ENCODE measurements at regions not wholly inside any gene's neighbourhood (a gene's known extent, or its start where the extent isn't known, plus 50 kb on each side); places are given as distances from the start of the nearest gene placed in this dataset.

GRCh38 chr11:130581646-130582045 lies 133.2 kb downstream of the ADAMTS15 start:
- H3K4me3 Mint-ChIP-seq, result no peak overlapping the region
- H3K27me3 Mint-ChIP-seq, result peaks cover 31 to 42% of the 10 kb centered on the region in 2 donors
- H3K9me3 Mint-ChIP-seq, result peaks cover 0 to 3% of the 10 kb centered on the region in 2 donors
- DNase-seq, result no peak
- no peaks in the 10 kb centered on the region for H3K4me1 Mint-ChIP-seq (ENCODE audit: low read depth in 2 of 2)
- no peak overlapping the region for H3K27ac Mint-ChIP-seq
- H3K36me3 Mint-ChIP-seq (ENCODE audit: insufficient read depth), result no peaks in the 10 kb centered on the region
- no peak for ATAC-seq (replicated peaks)

DNA sequence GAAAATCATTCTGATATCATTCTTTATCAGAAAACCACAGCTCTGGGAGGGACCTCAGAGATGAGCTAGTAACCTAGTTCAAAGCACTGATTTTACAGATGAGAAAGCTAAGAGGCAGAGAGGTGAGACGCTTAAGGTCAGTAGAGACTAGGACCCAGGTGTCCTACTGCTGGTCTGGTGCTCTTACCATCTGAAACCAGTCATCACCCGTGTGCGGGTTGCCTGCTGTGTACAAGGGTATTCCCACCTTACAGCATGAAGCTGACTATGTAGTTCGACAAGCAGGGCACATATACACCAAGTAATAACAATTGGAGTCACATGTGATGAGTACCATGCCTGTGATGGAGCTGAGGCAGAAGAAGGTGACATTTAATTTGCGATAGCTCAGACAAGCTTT lies 133.7 kb downstream of the ADAMTS15 start:
- peaks cover 0 to 3% of the 10 kb centered on the region in 2 donors for H3K9me3 Mint-ChIP-seq
- H3K27me3 Mint-ChIP-seq, result peaks cover 31 to 42% of the 10 kb centered on the region in 2 donors
- ATAC-seq (replicated peaks) (no peak), DNase-seq (no peak)
- H3K36me3 Mint-ChIP-seq (ENCODE audit: insufficient read depth), result no peaks in the 10 kb centered on the region
- H3K4me3 Mint-ChIP-seq, result no peak overlapping the region
- H3K27ac Mint-ChIP-seq, result no peak overlapping the region
- no peaks in the 10 kb centered on the region for H3K4me1 Mint-ChIP-seq (ENCODE audit: low read depth in 2 of 2)

GRCh38 chr11:130582981-130583380 lies 134.5 kb downstream of the ADAMTS15 start:
- Mint-ChIP-seq H3K9me3 (peaks cover 0 to 3% of the 10 kb centered on the region in 2 donors), H3K4me1 (ENCODE audit: low read depth in 2 of 2) (no peaks in the 10 kb centered on the region), H3K27me3 (peaks cover 31 to 35% of the 10 kb centered on the region in 2 donors), H3K36me3 (ENCODE audit: insufficient read depth) (no peaks in the 10 kb centered on the region), H3K27ac (no peak overlapping the region), H3K4me3 (no peak overlapping the region)
- no peak for ATAC-seq (replicated peaks)
- no peak for DNase-seq

DNA sequence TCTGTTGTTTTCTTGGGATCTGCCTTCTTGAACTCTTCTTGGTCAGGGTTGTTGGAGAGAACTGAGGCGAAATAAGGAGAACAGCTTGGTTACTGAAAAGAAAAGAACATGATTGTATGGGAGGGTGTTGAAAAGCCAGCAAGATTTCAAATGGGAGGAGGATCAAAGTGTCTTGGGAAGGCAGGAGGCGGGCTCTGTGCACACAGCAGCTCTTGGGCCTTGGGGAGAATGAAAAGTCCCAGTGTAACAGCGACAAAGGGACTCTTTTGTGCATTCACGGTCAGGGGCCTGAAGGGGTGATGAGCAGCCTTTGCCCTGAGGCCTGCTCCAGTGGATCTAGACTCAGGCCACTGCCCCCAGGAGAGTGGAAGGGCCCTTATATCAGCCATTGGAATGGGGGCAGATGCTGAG lies 135.4 kb downstream of the ADAMTS15 start:
- H3K27ac Mint-ChIP-seq, result no peak overlapping the region
- H3K9me3 Mint-ChIP-seq, result peaks cover 0 to 3% of the 10 kb centered on the region in 2 donors
- peaks cover 27 to 31% of the 10 kb centered on the region in 2 donors for H3K27me3 Mint-ChIP-seq
- no peaks in the 10 kb centered on the region for H3K4me1 Mint-ChIP-seq (ENCODE audit: low read depth in 2 of 2)
- no peak for ATAC-seq (replicated peaks)
- H3K36me3 Mint-ChIP-seq (ENCODE audit: insufficient read depth), result no peaks in the 10 kb centered on the region
- DNase-seq, result no peak
- H3K4me3 Mint-ChIP-seq, result no peak overlapping the region

DNA sequence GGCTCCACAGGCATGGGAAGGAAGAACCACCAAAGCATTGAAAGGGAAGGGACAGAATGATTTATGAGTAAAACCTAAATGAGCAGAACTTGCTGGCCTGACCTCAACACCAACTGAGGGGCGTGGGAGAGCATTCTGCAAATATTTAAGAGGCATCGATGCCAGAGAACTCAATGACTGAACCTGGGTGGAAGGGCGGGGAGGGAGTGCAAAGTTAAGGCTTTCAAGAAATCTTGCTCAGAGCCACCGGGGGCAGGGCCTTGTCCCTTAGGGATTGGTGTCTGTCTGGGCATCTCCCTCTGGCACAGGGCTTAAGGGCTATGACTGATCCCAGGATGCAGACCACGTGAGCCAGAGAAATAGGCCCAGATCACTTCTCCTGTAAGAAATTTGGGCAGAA lies 137.1 kb downstream of the ADAMTS15 start:
- Mint-ChIP-seq H3K9me3 (peaks cover 0 to 3% of the 10 kb centered on the region in 2 donors), H3K27me3 (peaks cover 26% of the 10 kb centered on the region in 2 donors), H3K4me3 (no peak overlapping the region), H3K27ac (no peak overlapping the region), H3K4me1 (ENCODE audit: low read depth in 2 of 2) (no peaks in the 10 kb centered on the region), H3K36me3 (ENCODE audit: insufficient read depth) (no peaks in the 10 kb centered on the region)
- no peak for DNase-seq
- no peak for ATAC-seq (replicated peaks)

DNA sequence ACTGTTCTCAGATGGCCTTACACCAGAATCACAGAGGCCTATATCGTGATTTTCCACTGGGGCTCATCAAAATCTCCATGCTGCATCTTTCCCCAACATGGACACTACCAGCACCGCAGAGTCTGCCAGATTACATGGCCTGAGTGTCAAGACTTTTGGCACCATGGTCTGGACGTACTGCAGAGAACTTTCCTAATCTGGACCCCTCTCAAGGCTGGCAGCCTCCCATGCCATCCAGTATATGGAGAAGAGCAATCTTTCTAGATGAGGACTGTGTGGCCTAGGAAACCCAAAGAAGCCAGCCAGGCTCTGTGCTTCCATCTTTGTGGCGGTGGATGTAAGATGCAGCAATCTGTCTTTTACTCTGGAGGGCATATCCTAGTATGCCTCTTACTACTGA lies 139.2 kb downstream of the ADAMTS15 start:
- no peaks in the 10 kb centered on the region for H3K4me1 Mint-ChIP-seq (ENCODE audit: low read depth in 2 of 2)
- DNase-seq, result no peak
- H3K9me3 Mint-ChIP-seq, result peaks cover 0 to 3% of the 10 kb centered on the region in 2 donors
- ATAC-seq (replicated peaks), result no peak
- peaks cover 24 to 26% of the 10 kb centered on the region in 2 donors for H3K27me3 Mint-ChIP-seq
- H3K4me3 Mint-ChIP-seq, result no peak overlapping the region
- no peak overlapping the region for H3K27ac Mint-ChIP-seq
- no peaks in the 10 kb centered on the region for H3K36me3 Mint-ChIP-seq (ENCODE audit: insufficient read depth)

GRCh38 chr11:130588471-130588870 lies 140.0 kb downstream of the ADAMTS15 start:
- DNase-seq (no peak), ATAC-seq (replicated peaks) (no peak)
- Mint-ChIP-seq H3K27ac (no peak overlapping the region), H3K4me3 (no peak overlapping the region), H3K27me3 (peaks cover 18 to 21% of the 10 kb centered on the region in 2 donors), H3K36me3 (ENCODE audit: insufficient read depth) (no peaks in the 10 kb centered on the region), H3K9me3 (no peaks in the 10 kb centered on the region), H3K4me1 (ENCODE audit: low read depth in 2 of 2) (no peaks in the 10 kb centered on the region)

GRCh38 chr11:130592056-130592455 lies 143.6 kb downstream of the ADAMTS15 start:
- DNase-seq (no peak), ATAC-seq (replicated peaks) (no peak)
- H3K27me3 Mint-ChIP-seq, result peaks cover 4 to 9% of the 10 kb centered on the region in 2 donors
- no peaks in the 10 kb centered on the region for H3K4me1 Mint-ChIP-seq (ENCODE audit: low read depth in 2 of 2)
- no peak overlapping the region for H3K4me3 Mint-ChIP-seq
- no peaks in the 10 kb centered on the region for H3K36me3 Mint-ChIP-seq (ENCODE audit: insufficient read depth)
- no peak overlapping the region for H3K27ac Mint-ChIP-seq
- no peaks in the 10 kb centered on the region for H3K9me3 Mint-ChIP-seq

DNA sequence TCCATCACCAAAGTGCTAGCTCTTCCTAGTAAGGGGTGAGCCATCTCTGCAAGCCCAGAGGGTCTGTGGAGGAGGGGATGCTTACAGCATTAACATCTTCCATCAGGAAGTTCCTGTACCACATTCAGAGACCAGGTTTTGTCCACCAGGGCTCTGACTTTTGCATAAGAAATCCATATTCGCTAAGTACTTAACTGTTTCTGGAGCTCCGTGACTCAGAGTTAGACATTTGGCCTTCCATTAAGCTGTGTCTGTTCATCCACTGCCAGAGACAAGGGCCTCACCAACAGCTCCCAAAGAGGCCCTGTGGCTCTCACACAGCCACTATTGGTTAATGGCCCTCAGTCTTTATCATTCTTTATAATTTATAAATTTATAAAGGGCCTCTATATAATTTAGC lies 144.6 kb downstream of the ADAMTS15 start:
- DNase-seq, result no peak
- H3K9me3 Mint-ChIP-seq, result no peaks in the 10 kb centered on the region
- H3K4me3 Mint-ChIP-seq, result no peak overlapping the region
- no peak for ATAC-seq (replicated peaks)
- H3K27ac Mint-ChIP-seq, result no peak overlapping the region
- H3K36me3 Mint-ChIP-seq (ENCODE audit: insufficient read depth), result no peaks in the 10 kb centered on the region
- H3K4me1 Mint-ChIP-seq (ENCODE audit: low read depth in 2 of 2), result no peaks in the 10 kb centered on the region
- H3K27me3 Mint-ChIP-seq, result peaks cover 4 to 9% of the 10 kb centered on the region in 2 donors

DNA sequence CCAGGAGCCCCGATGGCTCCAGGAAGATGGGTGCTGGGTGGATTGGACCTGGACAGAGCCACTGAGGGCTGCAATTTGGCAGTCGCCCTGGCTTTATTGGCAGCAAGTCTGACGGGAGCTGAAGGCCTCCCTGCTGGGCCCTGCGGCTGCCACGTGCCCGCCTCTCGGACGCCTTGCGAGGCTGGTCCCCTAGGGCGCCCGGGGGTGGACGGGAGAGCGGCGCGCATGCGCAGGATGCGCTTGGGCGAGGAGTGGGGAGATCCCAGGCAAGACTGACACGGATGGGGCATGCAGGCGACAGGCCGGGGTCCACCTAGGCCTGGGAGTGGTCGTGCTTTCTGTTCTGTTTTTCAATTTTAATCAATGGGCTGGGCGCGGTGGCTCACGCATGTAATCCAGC lies 150.0 kb downstream of the ADAMTS15 start:
- DNase-seq (no peak), ATAC-seq (replicated peaks) (no peak)
- Mint-ChIP-seq H3K36me3 (ENCODE audit: insufficient read depth) (no peaks in the 10 kb centered on the region), H3K9me3 (no peaks in the 10 kb centered on the region), H3K27ac (no peak overlapping the region), H3K27me3 (peaks cover 0 to 5% of the 10 kb centered on the region in 2 donors), H3K4me1 (ENCODE audit: low read depth in 2 of 2) (no peaks in the 10 kb centered on the region), H3K4me3 (no peak overlapping the region)

GRCh38 chr11:130599073-130599654 lies 150.7 kb downstream of the ADAMTS15 start:
- Mint-ChIP-seq H3K27ac (no peak overlapping the region), H3K4me1 (ENCODE audit: low read depth in 2 of 2) (no peaks in the 10 kb centered on the region), H3K9me3 (no peaks in the 10 kb centered on the region), H3K27me3 (peaks cover 0 to 5% of the 10 kb centered on the region in 2 donors), H3K36me3 (ENCODE audit: insufficient read depth) (no peaks in the 10 kb centered on the region), H3K4me3 (no peak overlapping the region)
- ATAC-seq (replicated peaks) (no peak), DNase-seq (no peak)

DNA sequence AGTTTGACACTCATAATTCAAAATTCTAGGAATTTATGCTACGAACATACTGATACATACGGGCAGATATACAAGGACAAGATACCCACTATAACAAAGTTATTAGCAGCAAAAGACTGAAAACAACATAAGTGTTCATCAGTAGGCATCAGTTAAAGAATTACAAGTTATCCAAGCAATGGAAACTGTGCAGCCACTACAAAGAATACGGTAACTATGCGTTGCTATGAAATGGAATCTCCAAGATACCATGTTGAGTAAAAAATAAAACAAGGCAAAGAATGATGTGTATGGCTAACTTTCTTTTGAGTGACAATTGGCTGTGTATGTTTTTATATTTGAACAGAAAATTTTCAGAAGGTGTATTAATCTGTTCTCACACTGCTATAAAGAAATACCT lies 151.7 kb downstream of the ADAMTS15 start:
- H3K9me3 Mint-ChIP-seq, result no peaks in the 10 kb centered on the region
- DNase-seq (no peak), ATAC-seq (replicated peaks) (no peak)
- no peak overlapping the region for H3K27ac Mint-ChIP-seq
- peaks cover 0 to 5% of the 10 kb centered on the region in 2 donors for H3K27me3 Mint-ChIP-seq
- no peak overlapping the region for H3K4me3 Mint-ChIP-seq
- H3K36me3 Mint-ChIP-seq (ENCODE audit: insufficient read depth), result no peaks in the 10 kb centered on the region
- no peaks in the 10 kb centered on the region for H3K4me1 Mint-ChIP-seq (ENCODE audit: low read depth in 2 of 2)

GRCh38 chr11:130600616-130601015 lies 152.2 kb downstream of the ADAMTS15 start:
- H3K36me3 Mint-ChIP-seq (ENCODE audit: insufficient read depth), result no peaks in the 10 kb centered on the region
- H3K4me3 Mint-ChIP-seq, result no peak overlapping the region
- H3K27me3 Mint-ChIP-seq, result peaks cover 4 to 5% of the 10 kb centered on the region in 2 donors
- no peaks in the 10 kb centered on the region for H3K4me1 Mint-ChIP-seq (ENCODE audit: low read depth in 2 of 2)
- ATAC-seq (replicated peaks) (no peak), DNase-seq (no peak)
- no peaks in the 10 kb centered on the region for H3K9me3 Mint-ChIP-seq
- H3K27ac Mint-ChIP-seq, result no peak overlapping the region

- Mint-ChIP-seq H3K36me3 (ENCODE audit: insufficient read depth) (no peaks in the 10 kb centered on the region), H3K27me3 (peaks cover 5 to 9% of the 10 kb centered on the region in 2 donors), H3K9me3 (no peaks in the 10 kb centered on the region), H3K4me3 (no peak overlapping the region), H3K27ac (no peak overlapping the region), H3K4me1 (ENCODE audit: low read depth in 2 of 2) (no peaks in the 10 kb centered on the region)
- ATAC-seq (replicated peaks) (no peak), DNase-seq (no peak)
Observed at GRCh38 chr11:130601141-130601540, 152.7 kb downstream of the ADAMTS15 start.

Measured in effector memory CD8-positive, alpha-beta T cell (primary cell).